ENCODE measurements at regions not wholly inside any gene's neighbourhood (a gene's known extent, or its start where the extent isn't known, plus 50 kb on each side); places are given as distances from the start of the nearest gene placed in this dataset.

GRCh38 chr4:152171556-152171955 lies 364.3 kb downstream of the FBXW7 start:
- DNase-seq (ENCODE audit: low read depth) = no peak
- in situ Hi-C loops (cut with HindIII; ENCODE audit: low pct_unique_long_range_greater_than_20kb, low sequenced_read_pairs) = no loop called here

- no peak for DNase-seq (ENCODE audit: low read depth)
- in situ Hi-C loops (cut with HindIII; ENCODE audit: low pct_unique_long_range_greater_than_20kb, low sequenced_read_pairs) = no loop called here
Observed at GRCh38 chr4:152169683-152170082, 366.2 kb downstream of the FBXW7 start.

GRCh38 chr4:152168987-152169616 lies 366.8 kb downstream of the FBXW7 start:
- in situ Hi-C loops (cut with HindIII; ENCODE audit: low pct_unique_long_range_greater_than_20kb, low sequenced_read_pairs) = no loop called here
- DNase-seq (ENCODE audit: low read depth) = no peak

GRCh38 chr4:152166567-152166966 lies 369.3 kb downstream of the FBXW7 start:
- in situ Hi-C loops (cut with HindIII; ENCODE audit: low pct_unique_long_range_greater_than_20kb, low sequenced_read_pairs) = no loop called here
- DNase-seq (ENCODE audit: low read depth) = no peak

GRCh38 chr4:152165846-152166245 lies 370.0 kb downstream of the FBXW7 start:
- in situ Hi-C loops (cut with HindIII; ENCODE audit: low pct_unique_long_range_greater_than_20kb, low sequenced_read_pairs) = no loop called here
- DNase-seq (ENCODE audit: low read depth) = no peak

- in situ Hi-C loops (cut with HindIII; ENCODE audit: low pct_unique_long_range_greater_than_20kb, low sequenced_read_pairs) = no loop called here
- no peak for DNase-seq (ENCODE audit: low read depth)
Observed at GRCh38 chr4:152165146-152165545, 370.7 kb downstream of the FBXW7 start.

- in situ Hi-C loops (cut with HindIII; ENCODE audit: low pct_unique_long_range_greater_than_20kb, low sequenced_read_pairs) = no loop called here
- no peak for DNase-seq (ENCODE audit: low read depth)
Observed at GRCh38 chr4:152164561-152164960, 371.3 kb downstream of the FBXW7 start.

GRCh38 chr4:152162331-152162697 lies 373.6 kb downstream of the FBXW7 start:
- no peak for DNase-seq (ENCODE audit: low read depth)

GRCh38 chr4:152161676-152162330 lies 374.1 kb downstream of the FBXW7 start:
- in situ Hi-C loops (cut with HindIII; ENCODE audit: low pct_unique_long_range_greater_than_20kb, low sequenced_read_pairs) = no loop called here
- DNase-seq (ENCODE audit: low read depth) = no peak

More at GRCh38 chr4:152162331-152162697, 373.6 kb downstream of the FBXW7 start:
- in situ Hi-C loops (cut with HindIII; ENCODE audit: low pct_unique_long_range_greater_than_20kb, low sequenced_read_pairs) = no loop called here

GRCh38 chr4:152160225-152160800 lies 375.6 kb downstream of the FBXW7 start:
- DNase-seq (ENCODE audit: low read depth) = no peak
- in situ Hi-C loops (cut with HindIII; ENCODE audit: low pct_unique_long_range_greater_than_20kb, low sequenced_read_pairs) = no loop called here

GRCh38 chr4:152159773-152160172 lies 376.1 kb downstream of the FBXW7 start:
- no peak for DNase-seq (ENCODE audit: low read depth)
- in situ Hi-C loops (cut with HindIII; ENCODE audit: low pct_unique_long_range_greater_than_20kb, low sequenced_read_pairs) = no loop called here

- no peak for DNase-seq (ENCODE audit: low read depth)
- in situ Hi-C loops (cut with HindIII; ENCODE audit: low pct_unique_long_range_greater_than_20kb, low sequenced_read_pairs) = no loop called here
Observed at GRCh38 chr4:152158225-152158624, 377.7 kb downstream of the FBXW7 start.

GRCh38 chr4:152157629-152158028 lies 378.3 kb downstream of the FBXW7 start:
- in situ Hi-C loops (cut with HindIII; ENCODE audit: low pct_unique_long_range_greater_than_20kb, low sequenced_read_pairs) = no loop called here
- no peak for DNase-seq (ENCODE audit: low read depth)

GRCh38 chr4:152156442-152156841 lies 379.4 kb downstream of the FBXW7 start:
- no peak for DNase-seq (ENCODE audit: low read depth)
- in situ Hi-C loops (cut with HindIII; ENCODE audit: low pct_unique_long_range_greater_than_20kb, low sequenced_read_pairs) = no loop called here

- in situ Hi-C loops (cut with HindIII; ENCODE audit: low pct_unique_long_range_greater_than_20kb, low sequenced_read_pairs) = no loop called here
- DNase-seq (ENCODE audit: low read depth) = no peak
Observed at GRCh38 chr4:152155070-152155469, 380.8 kb downstream of the FBXW7 start.

- in situ Hi-C loops (cut with HindIII; ENCODE audit: low pct_unique_long_range_greater_than_20kb, low sequenced_read_pairs) = no loop called here
- no peak for DNase-seq (ENCODE audit: low read depth)
Observed at GRCh38 chr4:152154433-152154832, 381.5 kb downstream of the FBXW7 start.

- in situ Hi-C loops (cut with HindIII; ENCODE audit: low pct_unique_long_range_greater_than_20kb, low sequenced_read_pairs) = no loop called here
Observed at GRCh38 chr4:152153476-152154270, 382.2 kb downstream of the FBXW7 start.

GRCh38 chr4:152150214-152150613 lies 385.7 kb downstream of the FBXW7 start:
- DNase-seq (ENCODE audit: low read depth) = no peak
- in situ Hi-C loops (cut with HindIII; ENCODE audit: low pct_unique_long_range_greater_than_20kb, low sequenced_read_pairs) = no loop called here

More at GRCh38 chr4:152153476-152154270, 382.2 kb downstream of the FBXW7 start:
- DNase-seq (ENCODE audit: low read depth) = no peak

- in situ Hi-C loops (cut with HindIII; ENCODE audit: low pct_unique_long_range_greater_than_20kb, low sequenced_read_pairs) = no loop called here
- no peak for DNase-seq (ENCODE audit: low read depth)
Observed at GRCh38 chr4:152149745-152150144, 386.1 kb downstream of the FBXW7 start.

All from Caki2 (cell line).